Common myeloid progenitor, CD34-positive (primary cell): ENCODE measurements at regions not wholly inside any gene's neighbourhood (a gene's known extent, or its start where the extent isn't known, plus 50 kb on each side); places are given as distances from the start of the nearest gene placed in this dataset.
A peak's percentile ranks its signal among the peaks of the same experiment; 100 is the strongest.

Experiments used
- CTCF ChIA-PET: fragments of 350-600 bp; sonication (Branson Sonifier 250); formaldehyde crosslinking; loops from one replicate; lab custom pipeline; 2021; ENCODE audit warnings: antibody characterized with exemption; lab: Charles Lee
- POLR2A ChIA-PET: fragments of 350-600 bp; sonication (Branson Sonifier 250); formaldehyde crosslinking; loops from one replicate; lab custom pipeline; 2021; ENCODE audit warnings: antibody characterized with exemption; lab: Charles Lee
- DNase-seq, 3 donors: peaks; one replicate each; pipeline versions ENCODE4 v3.0.0 to v3.0.0-alpha.2; 2013
- H3K27ac ChIP-seq, 2 experiments: 1 replicate in 1 of 2; 2 replicates in 1 of 2; pipeline ENCODE4 v1.7.0; 2013; ENCODE audit warnings: inconsistent platforms in 2 of 2, low read length in 2 of 2, mild to moderate bottlenecking in 2 of 2, low read depth in 1 of 2, moderate library complexity in 1 of 2; ENCODE audit not compliant: severe bottlenecking in 2 of 2, insufficient read depth in 1 of 2, poor library complexity in 1 of 2
- H3K27me3 ChIP-seq, 5 experiments: replicated peaks in 2 of 5; 1 replicate in 3 of 5; 2 replicates in 2 of 5; pipeline versions ENCODE4 v1.6.1 to v1.7.0; 2013; ENCODE audit warnings: low read length in 4 of 5, mild to moderate bottlenecking in 2 of 5, moderate library complexity in 2 of 5, inconsistent platforms in 1 of 5; ENCODE audit not compliant: insufficient read depth in 5 of 5, control insufficient read depth in 4 of 5
- H3K36me3 ChIP-seq, 4 experiments: 1 replicate in 2 of 4; 2 replicates in 2 of 4; pipeline versions ENCODE4 v1.6.1 to v1.7.0; 2013; ENCODE audit warnings: low read length in 3 of 4, control low read depth in 1 of 4, mild to moderate bottlenecking in 1 of 4; ENCODE audit not compliant: control insufficient read depth in 4 of 4, insufficient read depth in 4 of 4
- H3K4me1 ChIP-seq, 4 experiments: 1 replicate in 3 of 4; 2 replicates in 1 of 4; pipeline versions ENCODE4 v1.6.1 to v1.7.1; 2013; ENCODE audit warnings: low read length in 3 of 4, mild to moderate bottlenecking in 3 of 4, control low read depth in 1 of 4, inconsistent platforms in 1 of 4, moderate library complexity in 1 of 4; ENCODE audit not compliant: control insufficient read depth in 4 of 4, insufficient read depth in 4 of 4; ENCODE audit errors: control extremely low read depth in 1 of 4
- H3K4me3 ChIP-seq, 7 experiments: 1 replicate in 4 of 7; 2 replicates in 3 of 7; pipeline versions ENCODE4 v1.5.1 to v1.7.0; 2013; ENCODE audit warnings: mild to moderate bottlenecking in 7 of 7, low read length in 6 of 7, moderate library complexity in 6 of 7, inconsistent platforms in 2 of 7, low read depth in 2 of 7, control low read depth in 1 of 7; ENCODE audit not compliant: insufficient read depth in 4 of 7, control insufficient read depth in 1 of 7; ENCODE audit errors: extremely low read depth in 1 of 7
- H3K9me3 ChIP-seq, 5 experiments: 1 replicate in 4 of 5; 2 replicates in 1 of 5; pipeline versions ENCODE4 v1.6.1 to v1.7.1; 2013; ENCODE audit warnings: low read length in 4 of 5, mild to moderate bottlenecking in 2 of 5, inconsistent platforms in 1 of 5, low read depth in 1 of 5, moderate library complexity in 1 of 5; ENCODE audit not compliant: control insufficient read depth in 4 of 5, insufficient read depth in 2 of 5; ENCODE audit errors: control extremely low read depth in 1 of 5
- WGBS: methylation state at CpG from one replicate; pipeline ENCODE4 v1.1.5; 2013; ENCODE audit not compliant: insufficient coverage; 5-methylcytosine and 5-hydroxymethylcytosine counted together

DNA sequence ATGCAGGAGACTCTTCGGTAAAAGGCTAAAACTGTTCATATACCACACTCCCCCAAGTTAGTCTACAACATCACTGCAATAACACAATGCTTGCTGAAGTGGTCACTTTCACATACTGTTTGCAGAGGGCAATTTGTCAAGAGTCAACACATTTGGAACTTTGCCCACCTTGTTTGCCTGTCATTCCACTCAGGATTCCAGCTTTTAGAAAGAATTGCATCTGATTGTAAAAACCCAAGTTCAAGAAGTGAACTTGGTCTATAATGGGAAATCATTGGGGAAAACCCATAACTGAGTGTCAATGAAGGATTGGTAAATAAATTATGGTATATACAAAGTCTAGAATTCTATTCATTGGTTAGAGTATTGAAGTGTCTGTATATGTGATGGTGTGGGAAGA is 120.5 kb downstream of the GADD45G start:
- 100% methylated on average over 1 of the region's 1 CpG for WGBS

DNA sequence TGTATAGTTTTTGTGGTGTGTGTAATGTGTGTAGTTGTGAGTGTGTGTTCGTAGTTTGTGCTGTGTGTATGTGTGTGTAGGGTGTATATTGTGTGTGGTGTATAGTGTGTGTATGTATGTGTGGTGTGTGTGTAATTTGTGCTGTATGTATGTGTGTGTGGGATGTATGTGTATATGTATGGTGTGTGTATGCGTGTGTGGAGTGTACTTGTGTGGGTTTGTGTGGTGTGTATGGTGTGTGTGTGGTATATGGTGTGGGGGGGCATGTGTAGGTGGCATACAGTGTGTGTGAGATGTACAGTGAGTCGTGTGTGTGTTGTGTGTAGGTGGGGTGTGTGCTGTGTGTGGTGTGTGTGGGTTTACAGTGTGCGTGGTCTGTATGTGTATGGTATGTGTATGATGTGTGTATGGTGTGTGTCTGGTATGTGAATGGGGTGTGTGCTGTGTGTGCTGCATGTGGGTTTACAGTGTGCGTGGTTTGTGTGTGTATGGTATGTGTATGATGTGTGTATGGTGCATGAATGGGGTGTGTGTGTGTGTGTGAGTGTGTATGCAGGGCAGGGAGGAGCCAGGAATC is 125.2 kb downstream of the GADD45G start:
- ChIA-PET CTCF (no interaction called here), POLR2A (no interaction called here)
- H3K27ac ChIP-seq = no peak overlapping the region
- no peaks in the 10 kb centered on the region for H3K36me3 ChIP-seq
- DNase-seq = no peak
- H3K4me3 ChIP-seq = no peak overlapping the region
- no peaks in the 10 kb centered on the region for H3K9me3 ChIP-seq
- H3K27me3 ChIP-seq = peaks cover 0 to 1% (median 0%) of the 10 kb centered on the region in 5 experiments
- H3K4me1 ChIP-seq = peaks cover 2 to 21% (median 15%) of the 10 kb centered on the region in 4 experiments
- 74% methylated on average over 4 of the region's 5 CpGs for WGBS

More for the DNA sequence above, 120.5 kb downstream of the GADD45G start:
- CTCF ChIA-PET = interaction anchor here (1.6 kb wide), 1 partner anchor 10 kb away, joined by 5 read pairs; no protein-coding TSS in a partner anchor
- H3K27me3 ChIP-seq = peaks cover 0 to 1% (median 0%) of the 10 kb centered on the region in 5 experiments
- H3K27ac ChIP-seq = no peak overlapping the region
- no peak overlapping the region for H3K4me3 ChIP-seq
- no peak for DNase-seq
- H3K4me1 ChIP-seq = peaks cover 0 to 5% (median 0%) of the 10 kb centered on the region in 4 experiments
- no peaks in the 10 kb centered on the region for H3K36me3 ChIP-seq
- H3K9me3 ChIP-seq = no peaks in the 10 kb centered on the region
- POLR2A ChIA-PET = no interaction called here

DNA sequence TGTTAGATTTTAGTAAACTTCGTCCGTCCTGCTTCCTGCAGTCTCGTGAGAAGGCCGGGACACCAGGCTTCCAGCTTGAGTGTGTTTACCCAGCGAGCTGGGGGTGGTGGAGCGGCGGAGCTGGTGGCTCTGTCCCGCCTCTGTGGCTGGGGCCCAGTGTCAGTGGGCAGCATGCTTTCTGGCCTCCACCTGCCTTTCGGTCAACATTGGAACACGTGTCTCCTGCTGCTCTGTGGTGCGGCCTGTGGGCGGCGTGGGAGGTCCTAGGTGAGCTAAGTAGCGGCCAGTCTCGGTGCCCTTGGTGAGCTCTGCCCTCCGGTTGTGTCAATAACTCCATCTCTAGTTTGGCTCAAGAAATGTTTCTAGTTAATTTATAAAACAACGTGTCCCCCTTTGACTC is 125.9 kb downstream of the GADD45G start:
- ChIA-PET POLR2A (no interaction called here), CTCF (no interaction called here)
- Histone ChIP-seq H3K27ac (no peak overlapping the region), H3K27me3 (peaks cover 0 to 1% (median 0%) of the 10 kb centered on the region in 5 experiments), H3K36me3 (no peaks in the 10 kb centered on the region), H3K4me1 (peaks cover 2 to 21% (median 15%) of the 10 kb centered on the region in 4 experiments), H3K9me3 (no peaks in the 10 kb centered on the region), H3K4me3 (no peak overlapping the region)
- 96% methylated on average over 14 of the region's 17 CpGs for WGBS
- no peak for DNase-seq

DNA sequence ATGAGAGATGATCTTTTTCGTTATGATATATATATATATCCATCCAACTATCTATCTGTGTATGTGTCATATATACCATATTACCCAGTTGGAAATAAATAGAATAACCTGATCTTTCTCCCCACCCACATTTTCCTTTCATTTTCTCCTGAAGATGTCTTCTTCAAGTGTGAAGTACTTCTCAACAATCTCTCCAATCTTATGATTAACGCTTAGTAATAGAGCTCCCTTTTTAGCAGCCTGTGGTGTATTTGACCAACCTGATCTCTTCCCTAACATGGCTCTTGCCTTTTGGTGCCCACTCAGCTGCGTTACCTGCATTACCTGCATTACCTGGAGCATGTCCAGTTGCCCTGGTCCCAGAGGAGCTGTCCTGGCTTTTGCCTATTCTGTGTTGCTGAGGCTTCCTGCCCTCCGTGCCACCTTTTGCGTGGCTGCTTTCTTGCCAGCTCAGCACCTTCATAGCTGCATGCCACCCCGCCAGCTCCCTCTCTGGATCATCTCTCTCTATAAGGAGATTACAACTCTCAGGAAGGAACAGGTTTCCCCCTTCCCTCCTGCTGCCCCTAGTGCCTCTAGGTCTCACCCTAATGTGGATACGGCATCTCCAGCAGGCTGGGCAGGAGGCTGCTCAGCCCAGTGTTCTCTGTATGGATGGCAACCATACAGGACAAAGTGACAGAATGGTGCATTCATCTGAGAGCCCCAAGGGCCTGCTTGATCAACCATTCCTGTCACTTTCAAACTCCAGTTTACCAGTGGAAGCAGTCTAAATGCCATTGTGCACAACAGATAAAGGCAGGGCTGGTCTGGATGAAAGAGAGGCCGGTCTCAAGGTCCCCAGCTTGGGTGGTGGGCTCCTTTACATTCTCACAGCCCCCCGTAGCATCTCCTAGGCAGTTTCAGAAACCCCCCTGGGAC is 126.7 kb downstream of the GADD45G start:
- Histone ChIP-seq H3K4me1 (peaks cover 2 to 21% (median 15%) of the 10 kb centered on the region in 4 experiments), H3K4me3 (no peak overlapping the region), H3K27ac (no peak overlapping the region), H3K9me3 (no peaks in the 10 kb centered on the region), H3K36me3 (no peaks in the 10 kb centered on the region), H3K27me3 (peaks cover 0 to 1% (median 0%) of the 10 kb centered on the region in 5 experiments)
- 74% methylated on average over 6 of the region's 9 CpGs for WGBS
- no peak for DNase-seq
- ChIA-PET CTCF (no interaction called here), POLR2A (no interaction called here)

DNA sequence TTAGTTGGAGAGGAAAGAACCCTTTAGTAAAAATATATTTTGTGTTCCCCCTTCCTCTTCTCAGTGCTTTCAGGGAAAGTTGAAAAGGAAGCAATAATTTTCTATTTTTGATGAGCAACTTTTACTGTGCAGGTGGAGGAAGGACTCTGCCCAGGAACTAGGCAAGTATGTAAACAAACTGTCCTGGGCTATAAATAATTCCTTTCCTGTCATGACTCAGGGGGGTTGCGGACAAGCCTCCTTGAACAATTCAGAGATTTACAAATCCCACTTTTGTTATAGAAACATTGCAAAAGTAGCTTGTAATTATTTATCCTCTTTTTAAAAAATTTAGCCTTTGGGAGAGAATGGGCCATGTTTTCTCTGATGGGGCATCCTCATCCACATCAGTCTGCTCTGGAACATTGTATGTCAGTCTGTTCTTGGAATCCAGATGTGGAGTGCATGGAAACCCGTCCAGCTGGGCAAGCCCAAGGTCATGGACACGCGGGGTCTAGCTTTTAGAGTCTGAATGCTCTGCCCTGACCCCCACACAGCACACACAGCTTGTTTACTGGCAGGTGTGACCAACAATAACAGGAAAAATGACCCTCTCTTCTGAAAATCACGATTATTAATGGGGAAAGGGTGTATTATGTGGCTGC is 127.6 kb downstream of the GADD45G start:
- H3K36me3 ChIP-seq = no peaks in the 10 kb centered on the region
- peak in 2 of 3 donors; percentile 19 to 40 for DNase-seq
- H3K9me3 ChIP-seq = no peaks in the 10 kb centered on the region
- H3K4me3 ChIP-seq = no peak overlapping the region
- POLR2A ChIA-PET = no interaction called here
- 80% methylated on average over 2 of the region's 5 CpGs for WGBS
- CTCF ChIA-PET = interaction anchor here (0.9 kb wide), 1 partner anchor 205 kb away, joined by 4 read pairs; no protein-coding TSS in a partner anchor
- H3K27ac ChIP-seq = no peak overlapping the region
- peaks cover 2 to 21% (median 15%) of the 10 kb centered on the region in 4 experiments for H3K4me1 ChIP-seq
- H3K27me3 ChIP-seq = peaks cover 0 to 1% (median 0%) of the 10 kb centered on the region in 5 experiments

DNA sequence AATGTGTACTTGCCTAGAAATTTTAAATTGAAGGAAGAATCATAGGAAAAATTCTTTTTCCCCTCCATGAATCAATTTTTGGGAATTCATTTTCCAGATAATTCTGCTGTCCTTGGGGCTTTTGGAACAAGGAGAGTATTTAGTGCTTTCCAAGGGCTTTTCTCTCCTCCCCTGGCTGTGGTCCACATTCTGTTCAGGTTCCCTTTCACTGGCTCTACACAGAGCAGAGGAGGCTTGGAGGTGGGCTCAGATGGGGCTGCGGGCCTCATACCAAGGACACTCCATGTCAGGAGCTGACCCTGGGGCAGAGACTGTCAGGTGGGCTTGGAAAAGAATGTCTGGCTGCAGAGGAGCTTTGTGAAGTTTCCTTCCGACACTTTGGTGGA is 128.1 kb downstream of the GADD45G start:
- Histone ChIP-seq H3K27me3 (peaks cover 0 to 1% (median 0%) of the 10 kb centered on the region in 5 experiments), H3K4me3 (no peak overlapping the region), H3K4me1 (peaks cover 2 to 21% (median 15%) of the 10 kb centered on the region in 4 experiments), H3K9me3 (no peaks in the 10 kb centered on the region), H3K27ac (no peak overlapping the region), H3K36me3 (no peaks in the 10 kb centered on the region)
- ChIA-PET POLR2A (no interaction called here), CTCF (interaction anchor here (0.9 kb wide), 1 partner anchor 205 kb away, joined by 4 read pairs; no protein-coding TSS in a partner anchor)
- 100% methylated on average over 1 of the region's 2 CpGs for WGBS
- no peak for DNase-seq
